Left lung (tissue), 4 donors: ENCODE measurements at regions not wholly inside any gene's neighbourhood (a gene's known extent, or its start where the extent isn't known, plus 50 kb on each side); places are given as distances from the start of the nearest gene placed in this dataset.
A peak's percentile ranks its signal among the peaks of the same experiment; 100 is the strongest.

Experiments used
- ATAC-seq: fragments of 200-7000 bp; cut with Tn5 transposase; one replicate; pipeline ENCODE4 v1.9.1; 2020; ENCODE audit warnings: moderate library complexity
- DNase-seq, 4 donors: peaks; one replicate each; pipeline ENCODE4 v3.0.0-alpha.2; 2013 to 2020
- H3K27ac ChIP-seq, 2 donors: fragments of 200-600 bp; sonication (generic) in 1 of 2; one replicate each; pipeline versions ENCODE4 v1.5.0 to v1.8.0; 2020 to 2021
- H3K27me3 ChIP-seq, 2 donors: fragments of 200-600 bp; sonication (generic) in 1 of 2; one replicate each; pipeline versions ENCODE4 v1.5.0 to v1.8.0; 2020 to 2021
- H3K36me3 ChIP-seq, 2 donors: fragments of 200-600 bp; sonication (generic) in 1 of 2; one replicate each; pipeline versions ENCODE4 v1.5.0 to v1.8.0; 2020 to 2021
- H3K4me1 ChIP-seq, 2 donors: fragments of 200-600 bp; one replicate each; pipeline ENCODE4 v1.8.0; 2021
- H3K4me3 ChIP-seq, 2 donors: fragments of 200-600 bp; sonication (generic) in 1 of 2; one replicate each; pipeline versions ENCODE4 v1.5.0 to v1.8.0; 2020 to 2021; ENCODE audit warnings: mild to moderate bottlenecking in 1 of 2
- H3K9me3 ChIP-seq, 2 donors: fragments of 200-600 bp; sonication (generic) in 1 of 2; one replicate each; pipeline versions ENCODE4 v1.5.0 to v1.8.0; 2020 to 2021
- CTCF ChIP-seq, 2 donors: fragments of 200-600 bp; sonication (generic) in 1 of 2; IDR thresholded peaks; one replicate each; pipeline versions ENCODE4 v1.5.0 to v1.8.0; 2021; ENCODE audit warnings: antibody characterized with exemption in 2 of 2
- intact Hi-C, 2 donors: fragments of 100-400 bp; cut with DNase I; formaldehyde crosslinking; loops; one replicate each; pipeline versions ENCODE4 v1.11.2 to v1.14.2; 2022
- donor health status: DM: no; HTN: yes; CAD: no.
- donor health status: DM: no; HTN: no; CAD: no.

- TF ChIP-seq CTCF (IDR thresholded peaks at IDR 0.05), result no peak
- H3K4me3 ChIP-seq, result no peak overlapping the region
- ATAC-seq (no peak), DNase-seq (no peak)
- no peaks in the 10 kb centered on the region for H3K36me3 ChIP-seq
- H3K27me3 ChIP-seq, result no peaks in the 10 kb centered on the region
- no peaks in the 10 kb centered on the region for H3K9me3 ChIP-seq
- no peak overlapping the region for H3K27ac ChIP-seq
- H3K4me1 ChIP-seq, result peaks cover 0 to 17% of the 10 kb centered on the region in 2 donors
- intact Hi-C loops, result no loop called here
Observed at GRCh38 chr10:69732147-69732825, 69.4 kb upstream of the COL13A1 start.

GRCh38 chr10:69732826-69733150, 68.9 kb upstream of the COL13A1 start:
- no peaks in the 10 kb centered on the region for H3K36me3 ChIP-seq
- intact Hi-C loops, result no loop called here

GRCh38 chr10:69733791-69734261, 67.9 kb upstream of the COL13A1 start:
- DNase-seq (no peak), ATAC-seq (peak; percentile 37)
- Histone ChIP-seq H3K36me3 (no peaks in the 10 kb centered on the region), H3K27me3 (no peaks in the 10 kb centered on the region), H3K27ac (no peak overlapping the region), H3K4me3 (no peak overlapping the region), H3K9me3 (no peaks in the 10 kb centered on the region), H3K4me1 (peaks cover 0 to 17% of the 10 kb centered on the region in 2 donors)
- intact Hi-C loops, result no loop called here
- no peak for TF ChIP-seq CTCF (IDR thresholded peaks at IDR 0.05)

More at GRCh38 chr10:69732826-69733150, 68.9 kb upstream of the COL13A1 start:
- no peak for TF ChIP-seq CTCF (IDR thresholded peaks at IDR 0.05)
- Histone ChIP-seq H3K4me3 (no peak overlapping the region), H3K27me3 (no peaks in the 10 kb centered on the region), H3K27ac (no peak overlapping the region), H3K4me1 (peaks cover 0 to 17% of the 10 kb centered on the region in 2 donors), H3K9me3 (no peaks in the 10 kb centered on the region)
- DNase-seq, result no peak
- ATAC-seq, result no peak

- no peak for ATAC-seq
- intact Hi-C loops, result no loop called here
Observed at GRCh38 chr10:69734416-69734796, 67.3 kb upstream of the COL13A1 start.

More at GRCh38 chr10:69734416-69734796, 67.3 kb upstream of the COL13A1 start:
- no peaks in the 10 kb centered on the region for H3K27me3 ChIP-seq
- no peak for DNase-seq
- no peaks in the 10 kb centered on the region for H3K36me3 ChIP-seq
- no peak for TF ChIP-seq CTCF (IDR thresholded peaks at IDR 0.05)
- H3K4me1 ChIP-seq, result peaks cover 0 to 17% of the 10 kb centered on the region in 2 donors
- no peak overlapping the region for H3K4me3 ChIP-seq
- H3K27ac ChIP-seq, result no peak overlapping the region
- no peaks in the 10 kb centered on the region for H3K9me3 ChIP-seq
